GM18907 (cell line): ENCODE measurements at regions not wholly inside any gene's neighbourhood (a gene's known extent, or its start where the extent isn't known, plus 50 kb on each side); places are given as distances from the start of the nearest gene placed in this dataset.

Experiments
- ATAC-seq: cut with Tn5 transposase; IDR thresholded peaks from one replicate; pipeline ENCODE4 v1.9.1; 2021; ENCODE audit warnings: mild to moderate bottlenecking, moderate library complexity; ENCODE audit not compliant: unreplicated experiment

DNA sequence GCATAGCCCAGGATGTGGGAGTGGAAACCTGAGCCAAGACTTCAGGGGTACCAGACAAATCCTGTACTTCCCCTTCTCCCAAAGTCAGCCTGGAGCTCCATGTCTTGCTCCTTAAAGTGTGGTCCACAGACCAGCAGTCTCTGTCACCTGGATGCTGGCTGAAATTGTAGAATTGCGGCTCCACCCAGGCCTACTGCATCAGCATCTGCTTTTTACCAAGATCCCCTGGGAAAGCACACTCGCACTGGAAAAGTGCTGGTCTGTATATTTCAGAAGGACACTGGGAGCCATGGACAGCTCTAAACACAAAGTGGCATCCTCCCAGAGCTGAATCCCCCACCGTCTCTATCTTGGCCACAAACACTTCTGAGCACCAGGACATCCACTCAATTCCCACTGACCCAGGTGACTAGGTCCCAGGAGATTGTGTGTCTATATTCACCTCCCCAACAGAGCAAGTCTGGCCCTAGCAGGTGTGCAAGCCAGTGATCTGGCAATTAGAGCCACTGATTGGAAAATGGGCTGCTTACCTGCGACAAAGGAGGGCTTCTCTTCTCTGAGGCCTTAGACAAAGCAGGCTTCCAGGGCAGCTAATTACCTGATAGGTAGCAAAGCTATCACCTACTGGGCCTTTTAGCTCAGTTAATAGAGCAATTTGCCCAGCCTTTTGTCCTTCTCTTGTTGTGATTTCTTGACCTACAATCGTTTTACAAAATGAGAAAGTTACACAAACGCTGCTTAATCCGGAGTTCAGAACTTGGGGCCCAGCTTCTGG is 443.3 kb downstream of the MN1 start:
- no peak for ATAC-seq

DNA sequence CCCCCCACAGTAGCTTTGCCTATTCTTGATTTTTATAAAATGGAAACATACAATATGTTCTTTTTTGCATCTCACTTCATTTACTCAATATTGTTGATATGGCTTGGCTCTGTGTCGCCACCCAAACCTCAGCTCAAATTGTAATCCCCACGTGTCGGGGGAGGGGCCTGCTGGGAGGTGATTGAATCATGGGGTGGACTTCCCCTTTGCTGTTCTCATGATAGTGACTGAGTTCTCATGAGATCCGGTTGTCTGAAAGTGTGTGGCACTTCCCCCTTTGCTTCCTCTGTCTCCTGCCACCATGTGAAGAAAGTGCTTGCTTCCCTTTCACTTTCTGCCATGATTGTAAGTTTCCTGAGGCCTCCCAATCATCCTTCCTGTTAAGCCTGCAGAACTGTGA is 431.3 kb downstream of the MN1 start:
- no peak for ATAC-seq

DNA sequence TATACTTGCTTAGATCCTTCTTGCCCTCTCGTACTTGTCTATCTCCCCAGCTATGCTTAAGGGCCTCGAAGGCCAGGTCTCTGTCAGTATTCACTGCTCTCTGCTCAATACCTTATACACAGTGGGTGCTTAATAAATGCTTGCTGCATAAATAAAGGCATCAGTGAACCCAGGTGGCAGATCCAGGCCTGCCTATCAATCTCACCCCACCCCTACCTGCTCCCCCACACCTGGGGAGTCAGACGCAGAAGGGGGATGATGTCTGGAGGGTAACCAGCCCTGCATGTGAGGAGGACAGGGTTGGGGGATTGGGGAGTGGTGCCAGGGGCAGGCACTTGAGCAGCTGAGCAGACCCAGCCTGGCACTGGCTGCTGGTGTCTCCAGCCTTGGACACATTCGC is 430.6 kb downstream of the MN1 start:
- no peak for ATAC-seq

DNA sequence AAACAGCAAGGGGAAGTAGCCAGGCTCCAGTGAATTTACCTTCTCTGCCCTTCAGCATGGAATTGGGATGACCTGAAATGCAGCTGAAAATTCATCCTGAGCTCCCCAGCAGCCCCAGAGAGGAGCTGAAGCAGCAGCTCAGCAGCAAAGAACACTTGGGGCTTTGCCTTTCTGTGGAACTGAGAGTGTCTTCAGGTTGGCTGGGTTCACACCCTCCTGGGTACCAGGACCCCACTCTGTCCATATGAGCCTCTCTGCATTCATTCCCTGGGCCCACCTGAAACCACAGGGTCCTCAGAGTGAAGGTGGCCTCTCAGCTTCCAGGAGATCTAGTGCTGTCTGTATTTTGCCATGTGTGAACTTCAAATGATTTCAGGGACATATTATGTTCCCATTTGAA is 429.2 kb downstream of the MN1 start:
- ATAC-seq = no peak

DNA sequence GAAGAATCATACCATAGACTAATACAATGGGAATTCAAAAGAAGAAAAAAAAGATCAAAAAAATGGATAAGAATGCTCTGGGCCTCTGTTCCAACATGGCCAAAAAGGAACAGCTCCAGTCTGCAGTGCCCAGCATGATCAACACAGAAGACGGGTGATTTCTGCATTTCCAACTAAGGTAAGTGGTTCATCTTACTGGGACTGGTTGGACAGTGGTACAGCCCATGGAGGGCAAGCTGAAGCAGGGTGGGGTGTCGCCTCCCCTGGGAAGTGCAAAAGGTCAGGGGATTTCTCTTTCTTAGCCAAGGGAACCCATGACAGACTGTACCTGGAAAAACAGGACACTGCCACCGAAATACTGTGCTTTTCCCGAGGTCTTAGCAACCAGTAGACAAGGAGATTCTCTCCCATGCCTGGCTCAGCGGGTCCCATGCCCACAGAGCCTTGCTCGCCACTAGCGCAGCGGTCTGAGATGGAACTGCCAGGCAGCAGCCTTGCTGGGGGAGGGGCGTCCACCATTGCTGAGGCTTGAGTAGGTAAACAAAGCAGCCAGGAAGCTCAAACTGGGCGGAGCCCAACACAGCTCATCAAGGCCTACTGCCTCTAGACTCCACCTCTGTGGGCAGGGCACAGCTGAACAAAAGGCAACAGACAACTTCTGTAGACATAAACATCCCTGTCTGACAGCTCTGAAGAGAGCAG is 428.4 kb downstream of the MN1 start:
- no peak for ATAC-seq

DNA sequence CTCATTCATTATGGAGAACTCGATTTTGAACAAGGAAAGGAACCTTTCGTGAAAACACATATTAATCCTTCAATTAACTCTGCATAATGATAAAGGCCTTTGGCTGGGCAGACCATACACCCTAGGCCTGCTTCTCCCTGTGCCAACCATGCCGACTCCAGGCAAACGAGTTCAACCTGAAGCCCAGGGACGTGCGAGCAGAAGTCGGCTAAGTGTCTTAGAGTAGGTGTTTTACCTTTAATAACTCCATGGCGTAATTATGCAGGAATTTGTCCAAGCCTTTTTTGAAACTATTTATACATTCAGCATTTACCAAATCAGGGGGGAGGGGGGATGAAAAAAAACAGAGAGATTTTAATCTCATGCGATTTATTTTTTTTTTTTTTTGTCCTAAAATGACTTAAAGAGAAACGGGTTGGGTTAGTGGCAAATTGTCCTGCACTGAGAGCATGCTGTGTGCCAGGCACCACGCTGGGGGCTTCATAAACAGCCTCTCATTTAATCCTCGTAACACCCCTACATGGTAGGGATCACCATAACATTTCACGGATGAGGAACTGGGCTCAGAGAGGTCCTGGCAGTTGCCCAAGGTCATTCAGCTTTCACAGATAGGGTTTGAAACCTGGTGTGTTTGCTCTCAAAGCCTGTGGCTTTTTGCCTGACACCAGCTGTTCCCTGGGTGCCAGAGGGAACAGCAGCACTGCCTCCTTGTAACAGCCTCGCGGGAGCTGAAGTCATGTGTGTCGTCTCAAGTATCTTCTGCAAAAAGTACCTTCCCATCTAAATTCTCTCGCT is 423.9 kb downstream of the MN1 start:
- ATAC-seq = no peak

DNA sequence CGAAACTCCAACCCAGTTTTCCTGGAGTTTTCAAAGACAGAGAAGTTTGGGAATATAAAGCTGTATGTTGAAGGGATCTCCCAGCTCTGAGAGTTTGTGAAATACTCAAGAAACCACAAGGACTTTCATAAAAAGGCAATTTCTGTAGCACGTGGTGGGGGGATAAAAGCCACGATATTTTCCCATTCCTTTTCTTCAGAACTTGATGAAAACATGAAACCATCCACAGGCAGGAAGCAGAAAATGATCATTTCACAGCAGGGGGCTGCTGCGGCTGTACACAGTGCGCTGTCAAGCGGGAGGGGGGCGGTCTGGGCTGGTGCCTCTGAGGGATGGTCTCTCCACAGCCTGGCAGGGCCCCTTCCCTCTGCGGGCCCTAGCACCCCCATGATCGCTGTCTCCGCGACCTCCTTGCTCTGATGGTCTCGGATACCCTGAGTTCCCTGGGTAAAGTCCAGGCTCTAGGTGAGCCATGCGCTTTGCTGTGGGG is 423.2 kb downstream of the MN1 start:
- no peak for ATAC-seq

DNA sequence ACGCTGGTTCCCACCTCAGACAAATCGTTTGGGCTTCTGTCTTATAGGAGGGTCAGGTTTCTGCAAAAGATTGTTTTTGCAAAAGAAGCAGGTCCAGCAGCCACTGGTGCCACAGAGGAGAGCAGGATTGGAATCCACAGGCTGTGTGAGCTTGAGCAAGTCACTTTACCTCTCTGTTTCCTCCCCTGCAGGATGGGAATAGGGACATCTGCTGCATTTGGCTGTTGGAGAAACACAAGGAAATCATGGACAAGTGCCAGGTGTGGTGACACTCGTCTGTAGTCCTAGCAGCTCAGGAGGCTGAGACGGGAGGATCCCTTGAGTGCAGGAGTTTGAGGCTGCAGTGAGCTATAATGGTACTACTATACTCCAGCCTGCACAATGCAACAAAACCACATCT is 422.6 kb downstream of the MN1 start:
- ATAC-seq = no peak

DNA sequence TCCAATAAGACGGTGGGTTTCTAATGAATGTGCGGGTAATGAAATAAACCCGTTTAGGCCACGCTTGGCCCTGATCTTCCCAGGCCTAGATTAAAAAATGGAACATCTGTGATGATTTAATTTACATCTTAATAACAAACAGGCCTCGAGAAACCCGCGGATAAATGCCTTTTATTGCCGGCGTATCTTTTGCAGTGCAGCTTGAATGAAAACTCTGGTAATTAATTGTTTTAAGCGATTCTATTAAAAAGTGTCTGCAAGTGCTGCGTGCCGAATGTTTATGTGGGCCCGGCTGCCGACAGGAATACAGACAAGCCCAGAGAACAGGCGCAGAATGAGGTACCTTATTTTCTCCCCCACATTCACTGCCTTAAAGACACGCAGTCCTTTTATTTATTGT is 420.7 kb downstream of the MN1 start:
- no peak for ATAC-seq

DNA sequence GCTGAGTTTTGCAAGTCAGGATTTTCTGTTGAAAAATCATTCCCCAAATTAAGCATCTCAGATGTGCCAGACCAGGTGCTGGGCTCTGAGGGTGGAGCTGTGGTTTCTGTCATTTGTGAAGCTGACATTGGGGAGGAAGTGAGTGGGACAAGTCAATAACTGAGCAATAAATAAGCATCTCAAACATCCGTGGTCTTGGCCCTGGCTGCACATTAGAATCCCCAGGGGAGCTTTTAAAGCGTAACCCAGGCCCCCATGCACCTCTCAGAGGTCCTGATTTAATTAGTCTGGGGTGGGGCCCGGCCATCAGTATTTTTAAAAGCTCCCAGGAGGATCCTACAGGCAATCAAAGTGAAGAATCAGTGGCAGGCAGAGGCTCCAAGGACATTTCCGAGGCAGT is 420.0 kb downstream of the MN1 start:
- ATAC-seq = no peak

DNA sequence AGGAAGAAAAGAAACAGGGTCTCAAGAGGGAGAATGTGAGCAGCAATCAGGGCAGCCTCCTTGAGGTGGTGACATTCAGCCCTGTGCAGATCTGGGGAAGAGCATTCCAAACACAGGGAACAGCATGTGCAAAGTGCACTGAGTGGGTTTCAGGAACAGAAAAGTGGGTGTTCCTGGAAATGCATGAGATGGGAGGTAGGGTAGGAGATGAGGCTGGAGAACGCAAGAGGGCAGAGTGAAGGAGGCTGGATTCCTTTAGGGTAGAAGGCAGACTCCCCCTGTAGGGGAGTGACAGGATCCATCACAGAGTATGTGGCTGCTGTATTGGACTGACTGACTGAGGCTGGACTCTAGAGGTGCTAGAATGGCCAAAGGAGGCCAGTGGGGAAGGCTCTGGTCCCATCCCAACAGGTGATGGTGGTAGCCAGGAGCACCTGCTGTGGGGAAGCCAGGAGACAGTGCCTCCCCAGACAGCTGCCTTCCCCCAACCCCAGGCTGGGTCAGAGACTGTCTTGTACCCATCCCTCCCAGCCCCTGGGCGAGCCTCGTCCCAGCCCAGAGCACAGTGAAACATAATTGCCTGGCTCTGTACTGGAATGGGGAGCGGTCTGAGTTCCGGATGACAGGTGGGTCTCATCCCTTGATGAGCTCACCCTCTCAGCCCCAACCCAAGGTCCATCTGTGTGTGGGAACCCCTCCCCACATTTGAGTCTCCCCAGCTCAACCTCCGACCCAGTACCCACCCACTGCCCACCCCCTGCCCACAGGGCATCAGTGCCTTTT is 419.4 kb downstream of the MN1 start:
- ATAC-seq = no peak

DNA sequence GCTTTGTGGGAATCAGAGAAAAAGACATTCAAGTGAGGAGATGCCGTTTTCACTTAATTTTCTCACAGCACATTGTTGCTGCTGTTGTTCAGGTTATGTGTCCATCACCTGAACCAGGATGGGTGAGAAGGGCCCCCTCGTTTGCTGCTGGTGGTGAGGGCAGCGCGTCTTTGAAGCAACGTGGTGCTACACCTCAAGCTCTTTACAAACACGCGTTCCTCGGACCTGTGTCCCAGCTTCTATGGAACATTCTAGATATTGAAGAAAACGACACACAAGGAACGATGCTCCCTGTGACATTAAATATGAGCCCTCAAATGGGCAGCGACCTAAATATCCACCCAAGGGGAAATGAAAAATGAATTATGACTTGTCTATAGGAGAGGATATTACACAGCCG is 418.6 kb downstream of the MN1 start:
- no peak for ATAC-seq

DNA sequence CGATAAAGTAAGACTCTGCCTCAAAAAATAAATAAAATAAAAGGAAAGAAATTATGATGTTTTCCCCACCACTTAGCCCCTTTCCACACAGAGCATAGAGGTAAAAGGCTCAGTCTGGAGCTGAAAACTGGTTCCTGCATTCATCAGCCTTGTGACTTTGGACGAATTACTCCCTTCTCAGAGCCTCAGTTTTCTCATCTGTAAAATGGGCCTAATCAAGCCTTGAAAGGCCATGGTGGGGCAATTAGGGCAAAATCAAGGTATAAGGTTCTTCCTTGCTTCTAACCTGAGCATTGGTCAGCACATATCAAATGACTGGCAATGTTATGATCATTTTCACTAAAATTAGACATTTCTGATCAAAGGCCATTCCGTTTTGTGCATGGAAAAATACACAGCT is 417.7 kb downstream of the MN1 start:
- no peak for ATAC-seq

DNA sequence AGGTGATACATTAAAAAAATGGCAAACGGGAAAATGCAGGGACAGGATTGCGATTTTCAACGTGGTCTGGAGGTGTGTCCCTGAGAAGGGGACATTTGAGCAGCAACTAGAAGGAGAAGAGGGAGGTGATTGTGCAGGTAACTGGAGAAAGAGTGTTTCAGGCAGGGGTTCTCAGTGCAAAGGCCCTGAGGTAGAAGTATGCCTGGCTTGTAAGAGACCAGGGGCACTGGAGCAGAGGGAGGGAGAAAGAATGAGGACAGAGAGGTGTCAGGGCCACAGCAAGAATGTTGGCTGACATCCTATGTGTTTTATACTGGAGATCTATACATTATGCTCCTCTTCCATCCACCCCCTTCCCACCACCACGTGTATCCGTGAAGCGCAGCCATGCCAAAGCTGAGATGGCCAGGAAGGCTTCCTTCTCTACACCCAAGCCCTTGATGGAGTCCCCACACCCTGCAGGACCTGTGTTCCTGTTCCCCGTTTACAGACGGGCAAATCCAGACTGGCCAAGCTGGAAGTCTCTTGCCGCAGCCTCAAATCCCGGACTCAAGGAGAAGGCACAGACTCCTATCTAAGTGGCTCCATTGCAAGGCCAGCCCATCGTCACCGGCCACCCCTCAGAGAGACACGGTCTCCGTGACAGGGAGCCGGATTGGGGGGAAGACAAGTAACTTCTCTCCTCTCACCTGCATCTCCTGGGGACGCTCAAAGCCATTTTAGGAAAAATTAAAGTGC is 416.1 kb downstream of the MN1 start:
- ATAC-seq = no peak

DNA sequence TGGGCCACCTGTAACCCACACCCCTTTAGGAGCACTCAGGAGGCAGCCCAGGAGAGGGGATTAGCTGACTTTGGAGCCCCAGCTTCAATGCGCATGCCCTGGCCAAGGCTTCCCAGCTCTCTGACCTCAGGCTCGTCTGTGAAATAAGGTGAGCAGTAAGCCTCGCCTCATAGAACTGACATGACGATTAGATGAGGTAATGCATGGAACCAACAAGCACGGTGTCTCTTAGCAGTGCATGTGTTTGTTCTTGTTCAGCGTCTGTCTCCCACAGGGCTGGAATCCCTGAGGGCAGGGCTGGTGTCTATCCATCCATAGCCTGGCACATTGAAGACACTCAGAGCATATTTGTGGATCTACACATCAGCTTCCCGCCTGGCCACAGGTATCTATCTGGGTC is 415.4 kb downstream of the MN1 start:
- ATAC-seq = no peak

DNA sequence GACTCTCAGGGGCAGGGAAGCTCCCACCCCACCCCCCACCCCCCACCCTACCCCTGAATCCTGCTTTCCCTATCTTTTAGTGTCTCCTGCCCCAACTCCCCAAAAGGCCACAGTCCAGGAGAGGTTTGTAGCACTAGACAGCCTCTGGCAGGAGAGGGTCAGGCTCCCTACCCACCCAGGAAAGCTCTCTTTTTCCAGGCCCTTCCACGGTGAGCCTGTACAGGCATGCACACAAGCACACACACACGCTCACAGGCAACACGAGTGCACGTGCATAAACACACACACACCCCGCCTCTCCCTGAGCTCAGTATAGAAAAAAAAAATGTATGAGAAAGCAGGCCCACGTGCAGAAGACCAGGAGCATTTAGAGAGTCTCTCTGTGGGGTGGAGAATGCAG is 414.0 kb downstream of the MN1 start:
- ATAC-seq = no peak

DNA sequence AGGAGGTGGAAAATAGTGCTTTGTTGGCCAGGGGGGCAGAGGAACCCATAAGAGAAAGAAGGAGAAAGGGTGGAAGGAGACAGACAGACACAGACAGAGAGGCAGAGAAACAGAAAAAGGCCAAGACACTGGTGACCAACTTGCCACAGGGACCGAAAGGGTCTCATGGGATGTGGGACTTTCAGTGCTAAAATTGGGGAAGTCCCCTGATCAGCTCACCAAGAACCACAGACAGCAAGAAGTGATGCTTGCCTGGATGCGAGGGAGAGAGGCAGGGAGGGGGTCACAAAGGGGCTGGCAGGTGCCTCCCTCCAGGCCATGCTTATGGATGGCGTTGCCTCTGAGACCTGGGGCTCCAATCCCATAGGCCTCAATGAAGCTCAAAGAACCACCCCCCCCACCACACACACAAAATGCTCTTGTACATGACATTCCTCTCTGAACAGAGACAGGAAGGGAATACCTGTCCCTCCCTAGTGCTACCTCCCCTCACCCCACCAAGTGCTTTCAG is 413.4 kb downstream of the MN1 start:
- no peak for ATAC-seq

DNA sequence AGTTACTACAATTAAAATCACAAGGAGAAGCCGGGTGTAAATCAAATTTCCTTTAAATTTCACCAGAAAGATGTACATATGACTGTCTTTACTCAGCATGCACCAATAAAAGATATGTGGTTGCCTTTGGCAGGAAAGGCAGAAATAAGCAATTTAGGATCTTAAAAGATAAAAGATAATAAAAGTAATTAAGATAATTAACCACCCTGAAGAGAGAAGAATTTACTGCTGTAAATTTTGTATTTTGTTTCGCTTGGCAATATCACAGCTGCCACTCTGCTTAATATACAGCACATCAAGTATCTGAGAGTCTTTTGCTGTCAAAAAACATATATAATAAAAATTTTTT is 411.9 kb downstream of the MN1 start:
- no peak for ATAC-seq

DNA sequence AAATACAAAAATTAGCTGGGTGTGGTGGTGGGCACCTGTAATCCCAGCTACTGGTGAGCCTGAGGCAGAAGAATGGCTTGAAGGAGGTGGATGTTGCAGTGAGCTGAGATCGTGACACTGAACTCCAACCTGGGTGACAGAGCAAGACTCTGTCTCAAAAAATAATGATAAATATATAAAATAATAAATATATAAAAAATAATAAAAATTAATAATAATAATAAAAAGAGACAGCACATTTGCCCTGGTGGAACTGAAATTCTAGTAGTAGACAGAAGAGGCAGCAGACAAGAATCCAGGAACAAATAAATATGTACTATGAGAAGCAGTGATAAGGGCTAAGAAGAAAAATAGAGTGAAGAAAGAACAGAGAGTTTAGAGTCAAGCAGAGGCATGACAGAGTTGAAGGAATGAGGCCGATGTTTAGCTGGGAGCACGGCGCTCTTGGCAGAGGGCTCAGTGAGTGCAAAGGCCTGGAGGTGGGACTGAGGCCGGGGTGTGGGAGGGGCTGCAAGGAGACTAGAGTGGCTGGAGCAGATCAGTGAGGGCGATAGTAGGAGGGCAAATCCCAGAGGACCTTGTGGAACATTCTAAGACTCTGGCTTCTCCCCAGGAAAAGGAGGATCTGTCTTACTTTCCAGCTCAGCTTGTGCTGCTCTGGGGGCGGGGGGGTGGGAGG is 410.3 kb downstream of the MN1 start:
- ATAC-seq = no peak

DNA sequence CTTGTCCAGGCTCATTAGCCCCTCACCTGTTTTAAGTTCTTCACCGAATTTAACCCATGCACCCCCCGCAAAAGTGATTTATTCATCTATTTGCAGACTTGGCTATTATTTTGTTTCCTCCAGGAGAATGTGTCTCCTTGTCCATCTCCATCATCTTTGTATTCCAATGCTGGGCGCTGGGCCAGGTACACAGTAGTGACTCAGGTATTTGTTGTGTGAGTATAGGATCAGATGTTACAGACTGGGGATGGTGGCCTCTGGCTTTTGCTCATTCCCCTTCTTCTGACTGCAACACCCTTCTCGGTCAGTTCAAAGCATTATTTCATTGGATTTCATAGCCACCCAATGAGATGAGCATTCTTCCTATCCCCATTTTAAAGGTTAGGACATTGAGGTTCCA is 408.2 kb downstream of the MN1 start:
- ATAC-seq = no peak
